ENCODE measurements at regions not wholly inside any gene's neighbourhood (a gene's known extent, or its start where the extent isn't known, plus 50 kb on each side); places are given as distances from the start of the nearest gene placed in this dataset.

- Histone ChIP-seq H3K27me3 (ENCODE audit: control insufficient read depth in 1 of 2, insufficient read depth in 2 of 2, low read length in 2 of 2) (no peaks in the 10 kb centered on the region), H3K4me1 (ENCODE audit: insufficient read depth, low read length) (no peaks in the 10 kb centered on the region), H3K9me3 (ENCODE audit: control insufficient read depth in 1 of 2, insufficient read depth in 1 of 2, low read length in 2 of 2) (peaks cover 0 to 5% of the 10 kb centered on the region in 2 experiments), H3K27ac (ENCODE audit: low read depth in 1 of 2, low read length in 2 of 2) (no peak overlapping the region), H3K36me3 (ENCODE audit: insufficient read depth, low read length) (no peaks in the 10 kb centered on the region), H3K4me3 (ENCODE audit: low read length) (no peak overlapping the region)
- H3K36me3 Mint-ChIP-seq (ENCODE audit: low read depth), result no peaks in the 10 kb centered on the region
- H3K4me3 Mint-ChIP-seq, result no peak overlapping the region
- no peak for TF ChIP-seq CTCF (IDR thresholded peaks at IDR 0.05)
- peaks cover 3% of the 10 kb centered on the region for H3K9me3 Mint-ChIP-seq
- intact Hi-C loops (cut with DNase I, micrococcal nuclease), result no loop called here
- H3K27me3 Mint-ChIP-seq, result no peaks in the 10 kb centered on the region
- ChIA-PET CTCF (no interaction called here), POLR2A (no interaction called here)
- DNase-seq (no peak), ATAC-seq (ENCODE audit: poor library complexity) (no peak)
- no peak overlapping the region for H3K27ac Mint-ChIP-seq
- H3K4me1 Mint-ChIP-seq (ENCODE audit: low read depth), result no peaks in the 10 kb centered on the region
Measured at GRCh38 chr3:117916839-117917238, 1117.8 kb downstream of the IGSF11 start.

GRCh38 chr3:117919621-117920020, 1115.0 kb downstream of the IGSF11 start:
- intact Hi-C loops (cut with DNase I, micrococcal nuclease), result no loop called here
- Mint-ChIP-seq H3K36me3 (ENCODE audit: low read depth) (no peaks in the 10 kb centered on the region), H3K4me1 (ENCODE audit: low read depth) (no peaks in the 10 kb centered on the region), H3K27me3 (no peaks in the 10 kb centered on the region), H3K4me3 (no peak overlapping the region), H3K27ac (no peak overlapping the region), H3K9me3 (no peaks in the 10 kb centered on the region)
- Histone ChIP-seq H3K9me3 (ENCODE audit: control insufficient read depth in 1 of 2, insufficient read depth in 1 of 2, low read length in 2 of 2) (no peaks in the 10 kb centered on the region), H3K4me3 (ENCODE audit: low read length) (no peak overlapping the region), H3K4me1 (ENCODE audit: insufficient read depth, low read length) (no peaks in the 10 kb centered on the region), H3K36me3 (ENCODE audit: insufficient read depth, low read length) (no peaks in the 10 kb centered on the region), H3K27me3 (ENCODE audit: control insufficient read depth in 1 of 2, insufficient read depth in 2 of 2, low read length in 2 of 2) (no peaks in the 10 kb centered on the region), H3K27ac (ENCODE audit: low read depth in 1 of 2, low read length in 2 of 2) (no peak overlapping the region)
- CTCF ChIA-PET, result no interaction called here
- DNase-seq, result no peak
- no peak for TF ChIP-seq CTCF (IDR thresholded peaks at IDR 0.05)
- POLR2A ChIA-PET, result no interaction called here
- ATAC-seq (ENCODE audit: poor library complexity), result no peak

- Histone ChIP-seq H3K4me1 (ENCODE audit: insufficient read depth, low read length) (no peaks in the 10 kb centered on the region), H3K27ac (ENCODE audit: low read depth in 1 of 2, low read length in 2 of 2) (no peak overlapping the region), H3K36me3 (ENCODE audit: insufficient read depth, low read length) (no peaks in the 10 kb centered on the region), H3K27me3 (ENCODE audit: control insufficient read depth in 1 of 2, insufficient read depth in 2 of 2, low read length in 2 of 2) (no peaks in the 10 kb centered on the region), H3K9me3 (ENCODE audit: control insufficient read depth in 1 of 2, insufficient read depth in 1 of 2, low read length in 2 of 2) (no peaks in the 10 kb centered on the region), H3K4me3 (ENCODE audit: low read length) (no peak overlapping the region)
- Mint-ChIP-seq H3K27me3 (no peaks in the 10 kb centered on the region), H3K9me3 (no peaks in the 10 kb centered on the region), H3K4me3 (no peak overlapping the region), H3K36me3 (ENCODE audit: low read depth) (no peaks in the 10 kb centered on the region), H3K4me1 (ENCODE audit: low read depth) (no peaks in the 10 kb centered on the region), H3K27ac (no peak overlapping the region)
- TF ChIP-seq CTCF (IDR thresholded peaks at IDR 0.05), result no peak
- ChIA-PET CTCF (no interaction called here), POLR2A (no interaction called here)
- DNase-seq (no peak), ATAC-seq (ENCODE audit: poor library complexity) (no peak)
- intact Hi-C loops (cut with DNase I, micrococcal nuclease), result no loop called here
Measured at GRCh38 chr3:117920253-117920898, 1114.3 kb downstream of the IGSF11 start.

All from CD4-positive, alpha-beta T cell (primary cell).